MCF 10A (cell line): ENCODE measurements at regions not wholly inside any gene's neighbourhood (a gene's known extent, or its start where the extent isn't known, plus 50 kb on each side); places are given as distances from the start of the nearest gene placed in this dataset.

Experiments
- BruUV-seq: library from RNA; stranded (reverse); fragments of 400-500 nt; replicated peaks from 2 replicates; lab custom pipeline; 2021; lab: Mats Ljungman, UMichigan
- CTCF ChIA-PET: fragments of 300-600 bp; sonication (Branson Sonifier 250); formaldehyde crosslinking; extraction: SDS; loops from one replicate; lab custom pipeline; 2021; ENCODE audit warnings: antibody characterized with exemption, inconsistent platforms; lab: Yijun Ruan, JAX
- POLR2A ChIA-PET: fragments of 300-600, 350-650 bp; sonication (Branson Sonifier 250); formaldehyde crosslinking; extraction: SDS; loops from one replicate; lab custom pipeline; 2020; ENCODE audit warnings: antibody characterized with exemption, inconsistent platforms; lab: Yijun Ruan, JAX
- DNase-seq: peaks from one replicate; pipeline ENCODE4 v3.0.0-alpha.2; 2018; ENCODE audit not compliant: unreplicated experiment
- H3K27ac Mint-ChIP-seq: one replicate; pipeline ENCODE4 v1.8.0; 2022; ENCODE audit warnings: mild to moderate bottlenecking, low read depth, mixed read lengths; ENCODE audit not compliant: unreplicated experiment
- H3K27me3 Mint-ChIP-seq: one replicate; pipeline ENCODE4 v1.8.0; 2022; ENCODE audit warnings: mixed read lengths; ENCODE audit not compliant: insufficient read depth, unreplicated experiment
- H3K36me3 Mint-ChIP-seq: one replicate; pipeline ENCODE4 v1.8.0; 2022; ENCODE audit warnings: mild to moderate bottlenecking, moderate library complexity, mixed read lengths; ENCODE audit not compliant: insufficient read depth, unreplicated experiment
- H3K4me1 Mint-ChIP-seq: one replicate; pipeline ENCODE4 v1.8.0; 2022; ENCODE audit warnings: mixed read lengths; ENCODE audit not compliant: insufficient read depth, unreplicated experiment
- H3K4me3 Mint-ChIP-seq: one replicate; pipeline ENCODE4 v1.8.0; 2022; ENCODE audit warnings: mild to moderate bottlenecking, moderate library complexity, mixed read lengths; ENCODE audit not compliant: unreplicated experiment
- H3K9me3 Mint-ChIP-seq: one replicate; pipeline ENCODE4 v1.8.0; 2022; ENCODE audit warnings: mixed read lengths; ENCODE audit not compliant: unreplicated experiment
- CTCF ChIP-seq: fragments of 200-600 bp; IDR thresholded peaks from one replicate; pipeline ENCODE4 v1.8.0; 2022; ENCODE audit warnings: antibody characterized with exemption, mild to moderate bottlenecking; ENCODE audit not compliant: unreplicated experiment
- intact Hi-C: fragments of 100-400 bp; cut with micrococcal nuclease; formaldehyde crosslinking; loops from 2 replicates; pipeline ENCODE4 v1.14.1; 2022

GRCh38 chr2:14398641-14399040, 233.9 kb upstream of the LRATD1 start:
- intact Hi-C loops, result no loop called here
- H3K27ac Mint-ChIP-seq, result no peak overlapping the region
- ChIA-PET CTCF (interaction anchor here (1.0 kb wide), 1 partner anchor 329 kb away, joined by 3 read pairs; no protein-coding TSS in a partner anchor), POLR2A (no interaction called here)
- H3K4me3 Mint-ChIP-seq, result no peak overlapping the region
- no peaks in the 10 kb centered on the region for H3K36me3 Mint-ChIP-seq
- no peak for TF ChIP-seq CTCF
- DNase-seq, result no peak
- no peaks in the 10 kb centered on the region for H3K9me3 Mint-ChIP-seq
- no peaks in the 10 kb centered on the region for H3K4me1 Mint-ChIP-seq
- H3K27me3 Mint-ChIP-seq, result no peaks in the 10 kb centered on the region
- BruUV-seq, result no TSS peak

GRCh38 chr2:14401873-14402272, 230.6 kb upstream of the LRATD1 start:
- no peak for TF ChIP-seq CTCF
- Mint-ChIP-seq H3K9me3 (no peaks in the 10 kb centered on the region), H3K27ac (no peak overlapping the region), H3K36me3 (no peaks in the 10 kb centered on the region), H3K27me3 (no peaks in the 10 kb centered on the region), H3K4me3 (no peak overlapping the region), H3K4me1 (no peaks in the 10 kb centered on the region)
- DNase-seq, result no peak
- no TSS peak for BruUV-seq
- intact Hi-C loops, result no loop called here
- ChIA-PET CTCF (interaction anchor here (0.5 kb wide), 1 partner anchor 30 kb away, joined by 4 read pairs; no protein-coding TSS in a partner anchor), POLR2A (no interaction called here)

- H3K4me3 Mint-ChIP-seq, result no peak overlapping the region
- H3K9me3 Mint-ChIP-seq, result no peaks in the 10 kb centered on the region
- no TSS peak for BruUV-seq
- no peak for DNase-seq
- H3K27ac Mint-ChIP-seq, result no peak overlapping the region
- POLR2A ChIA-PET, result no interaction called here
- no peaks in the 10 kb centered on the region for H3K27me3 Mint-ChIP-seq
- no peaks in the 10 kb centered on the region for H3K4me1 Mint-ChIP-seq
- no peaks in the 10 kb centered on the region for H3K36me3 Mint-ChIP-seq
- CTCF ChIA-PET, result no interaction called here
- no peak for TF ChIP-seq CTCF
- intact Hi-C loops, result no loop called here
These were observed 223.8 kb upstream of the LRATD1 start for GRCh38 chr2:14408695-14409094.

GRCh38 chr2:14417551-14417950, 215.0 kb upstream of the LRATD1 start:
- TF ChIP-seq CTCF, result no peak
- no peak for DNase-seq
- BruUV-seq, result no TSS peak
- CTCF ChIA-PET, result interaction anchor here (0.7 kb wide), 1 partner anchor 115 kb away, joined by 3 read pairs; no protein-coding TSS in a partner anchor
- Mint-ChIP-seq H3K9me3 (peaks cover 6% of the 10 kb centered on the region), H3K27ac (no peak overlapping the region), H3K36me3 (no peaks in the 10 kb centered on the region), H3K4me1 (no peaks in the 10 kb centered on the region), H3K27me3 (no peaks in the 10 kb centered on the region), H3K4me3 (no peak overlapping the region)
- POLR2A ChIA-PET, result no interaction called here
- intact Hi-C loops, result no loop called here
